ENCODE measurements at regions not wholly inside any gene's neighbourhood (a gene's known extent, or its start where the extent isn't known, plus 50 kb on each side); places are given as distances from the start of the nearest gene placed in this dataset.

GRCh38 chr7:120043250-120043649, 229.7 kb upstream of the KCND2 start:
- H3K4me1 ChIP-seq (ENCODE audit: insufficient read depth, poor library complexity, severe bottlenecking), result no peaks in the 10 kb centered on the region
- peaks cover 3% of the 10 kb centered on the region for H3K9me3 ChIP-seq (ENCODE audit: severe bottlenecking)
- no peak for TF ChIP-seq CTCF (IDR thresholded peaks at IDR 0.05; ENCODE audit: poor library complexity, severe bottlenecking)
- no peak overlapping the region for H3K27ac ChIP-seq (ENCODE audit: poor library complexity, severe bottlenecking)
- DNase-seq (ENCODE audit: low spot score) (no peak), ATAC-seq (ENCODE audit: low read depth) (no peak)
- H3K36me3 ChIP-seq (ENCODE audit: low read depth), result no peaks in the 10 kb centered on the region
- H3K27me3 ChIP-seq (ENCODE audit: insufficient read depth, poor library complexity, severe bottlenecking), result no peaks in the 10 kb centered on the region
- no peak overlapping the region for H3K4me3 ChIP-seq (ENCODE audit: severe bottlenecking)

- Histone ChIP-seq H3K27me3 (ENCODE audit: insufficient read depth, poor library complexity, severe bottlenecking) (no peaks in the 10 kb centered on the region), H3K4me1 (ENCODE audit: insufficient read depth, poor library complexity, severe bottlenecking) (peaks cover 38% of the 10 kb centered on the region), H3K4me3 (ENCODE audit: severe bottlenecking) (no peak overlapping the region), H3K27ac (ENCODE audit: poor library complexity, severe bottlenecking) (peak overlapping the region; percentile 86), H3K36me3 (ENCODE audit: low read depth) (no peaks in the 10 kb centered on the region), H3K9me3 (ENCODE audit: severe bottlenecking) (no peaks in the 10 kb centered on the region)
- peak; percentile 81 for DNase-seq (ENCODE audit: low spot score)
- ATAC-seq (ENCODE audit: low read depth), result peak; percentile 94
- TF ChIP-seq CTCF (IDR thresholded peaks at IDR 0.05; ENCODE audit: poor library complexity, severe bottlenecking), result no peak
Observed at GRCh38 chr7:120052884-120053382, 220.0 kb upstream of the KCND2 start.

GRCh38 chr7:120053390-120053961, 219.5 kb upstream of the KCND2 start:
- ATAC-seq (ENCODE audit: low read depth), result peak; percentile 36; the same call in 2 of the 3 replicates
- Histone ChIP-seq H3K4me1 (ENCODE audit: insufficient read depth, poor library complexity, severe bottlenecking) (peaks cover 38% of the 10 kb centered on the region), H3K27me3 (ENCODE audit: insufficient read depth, poor library complexity, severe bottlenecking) (no peaks in the 10 kb centered on the region), H3K9me3 (ENCODE audit: severe bottlenecking) (no peaks in the 10 kb centered on the region), H3K27ac (ENCODE audit: poor library complexity, severe bottlenecking) (peak overlapping the region; percentile 86), H3K36me3 (ENCODE audit: low read depth) (no peaks in the 10 kb centered on the region), H3K4me3 (ENCODE audit: severe bottlenecking) (no peak overlapping the region)
- TF ChIP-seq CTCF (IDR thresholded peaks at IDR 0.05; ENCODE audit: poor library complexity, severe bottlenecking), result no peak
- no peak for DNase-seq (ENCODE audit: low spot score)

GRCh38 chr7:120054376-120055100, 218.4 kb upstream of the KCND2 start:
- no peak for DNase-seq (ENCODE audit: low spot score)
- Histone ChIP-seq H3K4me1 (ENCODE audit: insufficient read depth, poor library complexity, severe bottlenecking) (peaks cover 38% of the 10 kb centered on the region), H3K4me3 (ENCODE audit: severe bottlenecking) (no peak overlapping the region), H3K36me3 (ENCODE audit: low read depth) (no peaks in the 10 kb centered on the region), H3K27ac (ENCODE audit: poor library complexity, severe bottlenecking) (peak overlapping the region; percentile 86), H3K9me3 (ENCODE audit: severe bottlenecking) (no peaks in the 10 kb centered on the region), H3K27me3 (ENCODE audit: insufficient read depth, poor library complexity, severe bottlenecking) (no peaks in the 10 kb centered on the region)
- no peak for TF ChIP-seq CTCF (IDR thresholded peaks at IDR 0.05; ENCODE audit: poor library complexity, severe bottlenecking)
- ATAC-seq (ENCODE audit: low read depth), result peak; percentile 24; the same call in 2 of the 3 replicates

GRCh38 chr7:120055300-120055699, 217.7 kb upstream of the KCND2 start:
- peak overlapping the region; percentile 86 for H3K27ac ChIP-seq (ENCODE audit: poor library complexity, severe bottlenecking)
- ATAC-seq (ENCODE audit: low read depth) (peak; percentile 63), DNase-seq (ENCODE audit: low spot score) (no peak)
- TF ChIP-seq CTCF (IDR thresholded peaks at IDR 0.05; ENCODE audit: poor library complexity, severe bottlenecking), result no peak
- no peaks in the 10 kb centered on the region for H3K27me3 ChIP-seq (ENCODE audit: insufficient read depth, poor library complexity, severe bottlenecking)
- H3K9me3 ChIP-seq (ENCODE audit: severe bottlenecking), result no peaks in the 10 kb centered on the region
- H3K4me3 ChIP-seq (ENCODE audit: severe bottlenecking), result no peak overlapping the region
- H3K36me3 ChIP-seq (ENCODE audit: low read depth), result no peaks in the 10 kb centered on the region
- H3K4me1 ChIP-seq (ENCODE audit: insufficient read depth, poor library complexity, severe bottlenecking), result peaks cover 38% of the 10 kb centered on the region

Measured in RWPE2 (cell line).